ENCODE measurements at regions not wholly inside any gene's neighbourhood (a gene's known extent, or its start where the extent isn't known, plus 50 kb on each side); places are given as distances from the start of the nearest gene placed in this dataset.

DNA sequence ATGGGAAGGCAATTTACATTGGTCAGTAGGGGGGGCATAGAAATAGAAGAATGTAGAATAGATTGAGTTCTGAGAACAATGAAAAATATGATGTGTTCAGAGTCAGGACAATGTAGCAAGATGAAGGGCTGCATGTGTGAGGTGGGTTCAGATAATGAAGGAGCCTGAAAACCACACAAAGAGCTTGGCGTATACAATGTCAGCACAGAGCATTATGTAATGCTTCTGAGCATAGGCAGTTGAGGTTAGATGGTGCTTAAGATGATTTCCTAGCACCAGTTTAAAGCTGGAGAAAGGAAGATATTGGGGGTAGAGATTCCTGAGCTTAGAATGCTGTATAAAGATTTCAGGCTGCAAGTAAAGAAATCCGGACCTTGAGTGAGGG is 202.0 kb upstream of the SNX7 start:
- TF ChIP-seq EZH2 (IDR thresholded peaks at IDR 0.05; ENCODE audit: insufficient read depth, poor library complexity, severe bottlenecking) = no peak
- TF ChIP-seq EZH2phosphoT487 (IDR thresholded peaks at IDR 0.05; ENCODE audit: insufficient read depth, low read depth) = no peak
